PC-3 (cell line): ENCODE measurements at regions not wholly inside any gene's neighbourhood (a gene's known extent, or its start where the extent isn't known, plus 50 kb on each side); places are given as distances from the start of the nearest gene placed in this dataset.

ENCODE experiments used
- ATAC-seq: fragments of 200-7000 bp; cut with Tn5 transposase; 2 replicates; pipeline ENCODE4 v1.9.1; 2020; ENCODE audit warnings: mild to moderate bottlenecking, moderate library complexity
- BruUV-seq: library from RNA; stranded (reverse); fragments of 400-500 nt; replicated peaks from 2 replicates; lab custom pipeline; 2021; lab: Mats Ljungman, UMichigan
- CTCF ChIA-PET: fragments of 300-600 bp; sonication (Branson Sonifier 250); formaldehyde crosslinking; loops from one replicate; lab custom pipeline; 2022; ENCODE audit warnings: antibody characterized with exemption; lab: Charles Lee
- POLR2A ChIA-PET: fragments of 300-600 bp; sonication (Branson Sonifier 250); formaldehyde crosslinking; loops from one replicate; lab custom pipeline; 2022; ENCODE audit warnings: antibody characterized with exemption; ENCODE audit not compliant: unreplicated experiment; lab: Charles Lee
- DNase-seq: peaks from one replicate; pipeline ENCODE4 v3.0.0-alpha.2; 2015
- H2AFZ ChIP-seq: fragments of 300-600 bp; sonication (generic); 2 replicates; pipeline ENCODE4 v1.6.0; 2016; ENCODE audit warnings: antibody characterized with exemption, low read length
- H3F3A ChIP-seq: fragments of 300-600 bp; sonication (generic); one replicate; pipeline ENCODE4 v1.6.0; 2017; ENCODE audit warnings: antibody characterized with exemption, low read length, control low read depth, mild to moderate bottlenecking; ENCODE audit not compliant: unreplicated experiment
- H3K27ac ChIP-seq: fragments of 300-600 bp; sonication (generic); 2 replicates; pipeline ENCODE4 v1.5.1; 2016; ENCODE audit warnings: mild to moderate bottlenecking, low read length
- H3K27me3 ChIP-seq: fragments of 300-600 bp; sonication (generic); 2 replicates; pipeline ENCODE4 v1.6.1; 2016; ENCODE audit warnings: low read length, mixed read lengths
- H3K36me3 ChIP-seq: fragments of 300-600 bp; sonication (generic); 2 replicates; pipeline ENCODE4 v1.6.1; 2016; ENCODE audit warnings: low read depth, mixed run types, low read length, mixed read lengths
- H3K4me1 ChIP-seq: fragments of 300-600 bp; sonication (generic); 2 replicates; pipeline ENCODE4 v1.5.1; 2016; ENCODE audit warnings: low read length; ENCODE audit not compliant: insufficient read depth
- H3K4me2 ChIP-seq: fragments of 300-600 bp; sonication (generic); 2 replicates; pipeline ENCODE4 v1.6.0; 2016; ENCODE audit warnings: low read length
- H3K4me3 ChIP-seq: fragments of 300-600 bp; sonication (generic); 2 replicates; pipeline ENCODE4 v1.5.1; 2016; ENCODE audit warnings: mild to moderate bottlenecking, low read length, mixed read lengths
- H3K79me2 ChIP-seq: fragments of 300-600 bp; sonication (generic); 2 replicates; pipeline ENCODE4 v1.6.1; 2017; ENCODE audit warnings: low read length, mixed read lengths
- H3K9ac ChIP-seq: fragments of 300-600 bp; sonication (generic); 2 replicates; pipeline ENCODE4 v1.6.0; 2016; ENCODE audit warnings: mild to moderate bottlenecking, low read length
- H3K9me2 ChIP-seq: fragments of 300-600 bp; sonication (generic); replicated peaks from 2 replicates; pipeline ENCODE4 v1.6.1; 2016; ENCODE audit warnings: mixed run types, low read length, mixed read lengths
- H3K9me3 ChIP-seq: fragments of 300-600 bp; sonication (generic); 2 replicates; pipeline ENCODE4 v1.6.1; 2016; ENCODE audit warnings: low read length, mixed read lengths
- H4K20me1 ChIP-seq: fragments of 300-600 bp; sonication (generic); 2 replicates; pipeline ENCODE4 v1.6.1; 2016; ENCODE audit warnings: low read length, mixed read lengths
- CTCF ChIP-seq: fragments of 300-600 bp; sonication (generic); conservative IDR thresholded peaks from 2 replicates; pipeline ENCODE4 v1.5.1; 2017; ENCODE audit warnings: antibody characterized with exemption, low read depth, mild to moderate bottlenecking, low read length
- EZH2 ChIP-seq: fragments of 300-600 bp; sonication (generic); IDR thresholded peaks from one replicate; pipeline ENCODE4 v1.6.1; 2017; ENCODE audit warnings: antibody characterized with exemption, mild to moderate bottlenecking, low read length; ENCODE audit not compliant: unreplicated experiment
- EZH2phosphoT487 ChIP-seq: fragments of 300-600 bp; sonication (generic); IDR thresholded peaks from 2 replicates; pipeline ENCODE4 v1.6.1; 2018; ENCODE audit warnings: mild to moderate bottlenecking, antibody characterized with exemption, low read length, borderline replicate concordance
- intact Hi-C: fragments of 100-400 bp; cut with micrococcal nuclease; formaldehyde crosslinking; loops from 2 replicates; pipeline ENCODE4 v1.9.0; 2023

- H4K20me1 ChIP-seq, result no peaks in the 10 kb centered on the region
- peaks cover 9% of the 10 kb centered on the region; the same call in 1 of the 2 replicates for H3K9me3 ChIP-seq
- no peaks in the 10 kb centered on the region for H3K36me3 ChIP-seq
- no peaks in the 10 kb centered on the region for H3K9me2 ChIP-seq
- H3K79me2 ChIP-seq, result no peaks in the 10 kb centered on the region
- H3F3A ChIP-seq, result no peaks in the 10 kb centered on the region
- ChIA-PET CTCF (no interaction called here), POLR2A (no interaction called here)
- TF ChIP-seq CTCF, result no peak
- no peak for TF ChIP-seq EZH2
- TF ChIP-seq EZH2phosphoT487, result no peak
- ATAC-seq (no peak), DNase-seq (no peak)
- no peaks in the 10 kb centered on the region for H3K27me3 ChIP-seq
- H3K9ac ChIP-seq, result no peak overlapping the region
- H3K27ac ChIP-seq, result no peak overlapping the region
- BruUV-seq, result no TSS peak
- intact Hi-C loops, result no loop called here
- H3K4me1 ChIP-seq, result no peaks in the 10 kb centered on the region
- H3K4me3 ChIP-seq, result no peak overlapping the region
- no peak overlapping the region for H2AFZ ChIP-seq
- no peak overlapping the region for H3K4me2 ChIP-seq
These were observed 169.3 kb upstream of the IFNG-AS1 start for GRCh38 chr12:67819902-67820301.

DNA sequence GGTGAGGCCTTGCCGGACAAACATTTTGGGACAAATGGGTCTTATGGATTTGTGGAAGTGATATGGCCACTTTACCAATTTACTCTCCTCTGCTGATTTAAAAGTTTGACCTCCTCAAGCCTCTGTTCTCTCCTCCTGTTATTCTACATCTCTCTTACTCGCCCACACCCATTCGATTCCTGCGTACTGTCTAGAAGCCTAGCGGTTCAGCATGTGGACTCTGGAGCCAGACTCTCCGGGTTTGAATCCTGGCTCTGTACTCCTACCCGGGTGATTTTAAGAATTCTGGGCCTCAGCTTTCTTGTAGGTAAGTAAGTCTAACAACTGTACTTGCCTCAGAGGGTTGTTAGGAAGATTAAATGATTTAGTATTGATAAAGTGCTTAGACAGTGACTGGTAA, 168.6 kb upstream of the IFNG-AS1 start:
- H3K9ac ChIP-seq, result no peak overlapping the region
- ATAC-seq (no peak), DNase-seq (no peak)
- no TSS peak for BruUV-seq
- H3K9me3 ChIP-seq, result peaks cover 9% of the 10 kb centered on the region; the same call in 1 of the 2 replicates
- no peaks in the 10 kb centered on the region for H3K9me2 ChIP-seq
- H3F3A ChIP-seq, result no peaks in the 10 kb centered on the region
- no peaks in the 10 kb centered on the region for H3K4me1 ChIP-seq
- H3K4me2 ChIP-seq, result no peak overlapping the region
- ChIA-PET POLR2A (no interaction called here), CTCF (no interaction called here)
- H3K36me3 ChIP-seq, result no peaks in the 10 kb centered on the region
- H3K79me2 ChIP-seq, result no peaks in the 10 kb centered on the region
- H3K27ac ChIP-seq, result no peak overlapping the region
- no peak for TF ChIP-seq CTCF
- no peak for TF ChIP-seq EZH2
- TF ChIP-seq EZH2phosphoT487, result no peak
- H4K20me1 ChIP-seq, result no peaks in the 10 kb centered on the region
- H3K4me3 ChIP-seq, result no peak overlapping the region
- intact Hi-C loops, result no loop called here
- H3K27me3 ChIP-seq, result no peaks in the 10 kb centered on the region
- H2AFZ ChIP-seq, result no peak overlapping the region

DNA sequence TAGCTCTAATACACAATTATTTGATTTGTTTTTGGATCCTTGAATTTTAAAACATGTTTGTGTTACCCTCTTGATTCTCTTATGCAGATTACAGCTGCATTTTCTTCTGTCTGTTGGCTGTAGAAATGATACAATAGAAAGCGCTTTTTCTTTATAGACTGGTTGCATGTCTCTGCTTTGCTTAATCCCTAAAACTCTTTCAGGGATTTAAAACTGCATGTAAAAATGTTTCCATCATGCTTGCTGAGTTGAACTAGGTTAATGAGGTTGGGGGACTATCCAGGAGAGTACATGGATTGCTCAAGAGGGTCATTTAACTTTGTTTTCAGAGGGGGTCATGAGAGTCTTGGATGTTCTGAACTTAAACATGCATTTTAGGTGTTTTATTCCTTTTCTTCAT, 166.4 kb upstream of the IFNG-AS1 start:
- no peaks in the 10 kb centered on the region for H3K9me2 ChIP-seq
- no peak overlapping the region for H3K4me3 ChIP-seq
- no peaks in the 10 kb centered on the region for H3K9me3 ChIP-seq
- H3K9ac ChIP-seq, result no peak overlapping the region
- no peak overlapping the region for H3K4me2 ChIP-seq
- H3K4me1 ChIP-seq, result peaks cover 12% of the 10 kb centered on the region
- no peak overlapping the region for H3K27ac ChIP-seq
- ATAC-seq (no peak), DNase-seq (no peak)
- no peaks in the 10 kb centered on the region for H3K79me2 ChIP-seq
- H2AFZ ChIP-seq, result no peak overlapping the region
- H3K27me3 ChIP-seq, result no peaks in the 10 kb centered on the region
- no peaks in the 10 kb centered on the region for H3F3A ChIP-seq
- BruUV-seq, result no TSS peak
- H3K36me3 ChIP-seq, result no peaks in the 10 kb centered on the region
- H4K20me1 ChIP-seq, result no peaks in the 10 kb centered on the region
- intact Hi-C loops, result no loop called here
- CTCF ChIA-PET, result no interaction called here
- TF ChIP-seq EZH2 (no peak), EZH2phosphoT487 (no peak), CTCF (no peak)
- POLR2A ChIA-PET, result no interaction called here
